WTC11 (cell line): ENCODE measurements at regions not wholly inside any gene's neighbourhood (a gene's known extent, or its start where the extent isn't known, plus 50 kb on each side); places are given as distances from the start of the nearest gene placed in this dataset.

Experiments used
- ATAC-seq: fragments of 200-7000 bp; cut with Tn5 transposase; 2 replicates; pipeline ENCODE4 v1.10.0; 2021; ENCODE audit warnings: mild to moderate bottlenecking, moderate library complexity
- CTCF ChIA-PET: fragments of 300-600 bp; sonication (Branson Sonifier 250); formaldehyde crosslinking; loops from one replicate; lab custom pipeline; 2021; ENCODE audit warnings: antibody characterized with exemption; lab: Charles Lee
- POLR2A ChIA-PET: fragments of 350-600 bp; sonication (Branson Sonifier 250); formaldehyde crosslinking; loops from one replicate; lab custom pipeline; 2021; ENCODE audit warnings: antibody characterized with exemption; lab: Charles Lee
- DNase-seq: peaks from one replicate; pipeline ENCODE4 v3.0.0; 2021; ENCODE audit warnings: low spot score
- H3K27ac Mint-ChIP-seq: 2 replicates; pipeline ENCODE4 v1.8.0; 2021; ENCODE audit warnings: mixed read lengths
- H3K27me3 Mint-ChIP-seq: 2 replicates; pipeline ENCODE4 v1.8.0; 2021; ENCODE audit warnings: low read depth, mild to moderate bottlenecking, moderate library complexity, mixed read lengths
- H3K36me3 Mint-ChIP-seq: 2 replicates; pipeline ENCODE4 v1.8.0; 2021; ENCODE audit warnings: mixed read lengths
- H3K4me1 Mint-ChIP-seq: 2 replicates; pipeline ENCODE4 v1.8.0; 2022; ENCODE audit warnings: mixed read lengths
- H3K4me3 Mint-ChIP-seq: 2 replicates; pipeline ENCODE4 v1.8.0; 2021; ENCODE audit warnings: mild to moderate bottlenecking, moderate library complexity, mixed read lengths
- H3K9me3 Mint-ChIP-seq: 2 replicates; pipeline ENCODE4 v1.8.0; 2021; ENCODE audit warnings: mixed read lengths
- ATF1 ChIP-seq: sonication (generic); formaldehyde crosslinking; IDR thresholded peaks from 2 replicates; pipeline ENCODE4 v1.8.1; 2023; ENCODE audit warnings: mild to moderate bottlenecking, moderate library complexity, missing genetic modification reagents
- EMX1 ChIP-seq: fragments of 250-450 bp; sonication (Bioruptor Pico); IDR thresholded peaks from 2 replicates; pipeline ENCODE4 v1.8.0; 2021; ENCODE audit warnings: mild to moderate bottlenecking
- FOXP1 ChIP-seq: sonication (generic); formaldehyde crosslinking; IDR thresholded peaks from 2 replicates; pipeline ENCODE4 v1.8.0; 2022; ENCODE audit warnings: missing genetic modification reagents, mild to moderate bottlenecking, moderate library complexity, borderline replicate concordance
- GABPB1 ChIP-seq: sonication (generic); formaldehyde crosslinking; IDR thresholded peaks from 2 replicates; pipeline ENCODE4 v1.8.1; 2023; ENCODE audit warnings: mild to moderate bottlenecking, missing genetic modification reagents
- GRHL2 ChIP-seq: fragments of 250-450 bp; sonication (Bioruptor Pico); IDR thresholded peaks from 2 replicates; pipeline ENCODE4 v1.8.0; 2022; ENCODE audit warnings: mild to moderate bottlenecking, moderate library complexity; ENCODE audit not compliant: insufficient replicate concordance, severe bottlenecking
- MYBL2 ChIP-seq: sonication (generic); formaldehyde crosslinking; IDR thresholded peaks from 2 replicates; pipeline ENCODE4 v1.8.1; 2023; ENCODE audit warnings: mild to moderate bottlenecking, moderate library complexity, missing genetic modification reagents
- NFYB ChIP-seq: sonication (generic); formaldehyde crosslinking; conservative IDR thresholded peaks from 2 replicates; pipeline ENCODE4 v1.8.0; 2022; ENCODE audit warnings: low read depth, missing genetic modification reagents
- ZNF317 ChIP-seq: sonication (generic); formaldehyde crosslinking; IDR thresholded peaks from 2 replicates; pipeline ENCODE4 v1.8.1; 2023; ENCODE audit warnings: low read depth, mild to moderate bottlenecking, moderate library complexity, missing genetic modification reagents, borderline replicate concordance
- TF ChIP-seq, protein P1 (sequence below): fragments of 250-450 bp; sonication (Bioruptor Pico); IDR thresholded peaks from 2 replicates; pipeline ENCODE4 v2.1.2; 2022; ENCODE audit warnings: mild to moderate bottlenecking, moderate library complexity
- TF ChIP-seq, protein P2 (sequence below): fragments of 250-450 bp; sonication (Bioruptor Pico); conservative IDR thresholded peaks from 2 replicates; pipeline ENCODE4 v1.9.0; 2021; ENCODE audit warnings: mild to moderate bottlenecking
- TF ChIP-seq, protein P3 (sequence below): sonication (generic); formaldehyde crosslinking; IDR thresholded peaks from 2 replicates; pipeline ENCODE4 v1.8.1; 2022; ENCODE audit warnings: mild to moderate bottlenecking, missing genetic modification reagents, moderate library complexity, borderline replicate concordance
- TF ChIP-seq, protein P4 (sequence below): sonication (generic); formaldehyde crosslinking; IDR thresholded peaks from 2 replicates; pipeline ENCODE4 v1.8.0; 2023; ENCODE audit warnings: missing genetic modification reagents
- TF ChIP-seq, protein P5 (sequence below): sonication (generic); formaldehyde crosslinking; IDR thresholded peaks from 2 replicates; pipeline ENCODE4 v1.8.0; 2023; ENCODE audit warnings: missing genetic modification reagents, mild to moderate bottlenecking, borderline replicate concordance
- TF ChIP-seq, protein P6 (sequence below): sonication (generic); formaldehyde crosslinking; IDR thresholded peaks from 2 replicates; pipeline ENCODE4 v1.8.0; 2022; ENCODE audit warnings: mild to moderate bottlenecking, missing genetic modification reagents

DNA sequence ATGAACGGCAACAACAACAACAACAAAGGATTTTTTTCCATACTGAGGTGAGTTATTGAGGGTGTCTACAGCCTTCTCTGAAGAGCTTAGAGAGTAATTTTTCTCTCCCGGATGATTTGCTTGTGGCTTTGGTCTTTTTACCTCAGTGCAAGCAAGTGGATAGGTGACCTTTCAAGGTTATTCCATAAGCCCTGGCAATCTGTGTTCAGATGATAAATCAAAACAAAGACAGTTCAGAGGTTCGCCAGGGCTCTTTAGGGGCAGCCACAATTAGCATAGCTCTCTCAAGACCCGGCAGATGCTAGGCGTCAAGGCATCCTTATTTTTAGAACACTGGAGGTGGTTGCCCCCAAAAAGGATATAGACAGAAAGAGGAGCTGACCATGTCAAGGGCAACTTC lies 417.9 kb upstream of the C9orf72 start:
- no peaks in the 10 kb centered on the region for H3K4me1 Mint-ChIP-seq
- ATAC-seq (no peak), DNase-seq (no peak)
- no peaks in the 10 kb centered on the region; the same call in 1 of the 2 replicates for H3K27me3 Mint-ChIP-seq
- H3K36me3 Mint-ChIP-seq = no peaks in the 10 kb centered on the region
- TF ChIP-seq EMX1 (CRISPR knock-in tag) (no peak), GABPB1 (CRISPR knock-in tag) (no peak), ZNF317 (CRISPR knock-in tag) (no peak)
- TF ChIP-seq, protein P1, sequence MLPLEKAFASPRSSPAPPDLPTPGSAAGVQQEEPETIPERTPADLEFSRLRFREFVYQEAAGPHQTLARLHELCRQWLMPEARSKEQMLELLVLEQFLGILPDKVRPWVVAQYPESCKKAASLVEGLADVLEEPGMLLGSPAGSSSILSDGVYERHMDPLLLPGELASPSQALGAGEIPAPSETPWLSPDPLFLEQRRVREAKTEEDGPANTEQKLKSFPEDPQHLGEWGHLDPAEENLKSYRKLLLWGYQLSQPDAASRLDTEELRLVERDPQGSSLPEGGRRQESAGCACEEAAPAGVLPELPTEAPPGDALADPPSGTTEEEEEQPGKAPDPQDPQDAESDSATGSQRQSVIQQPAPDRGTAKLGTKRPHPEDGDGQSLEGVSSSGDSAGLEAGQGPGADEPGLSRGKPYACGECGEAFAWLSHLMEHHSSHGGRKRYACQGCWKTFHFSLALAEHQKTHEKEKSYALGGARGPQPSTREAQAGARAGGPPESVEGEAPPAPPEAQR = no peak
- no peak overlapping the region for H3K27ac Mint-ChIP-seq
- peaks cover 9% of the 10 kb centered on the region for H3K9me3 Mint-ChIP-seq
- POLR2A ChIA-PET = no interaction called here
- H3K4me3 Mint-ChIP-seq = no peak overlapping the region
- CTCF ChIA-PET = no interaction called here

DNA sequence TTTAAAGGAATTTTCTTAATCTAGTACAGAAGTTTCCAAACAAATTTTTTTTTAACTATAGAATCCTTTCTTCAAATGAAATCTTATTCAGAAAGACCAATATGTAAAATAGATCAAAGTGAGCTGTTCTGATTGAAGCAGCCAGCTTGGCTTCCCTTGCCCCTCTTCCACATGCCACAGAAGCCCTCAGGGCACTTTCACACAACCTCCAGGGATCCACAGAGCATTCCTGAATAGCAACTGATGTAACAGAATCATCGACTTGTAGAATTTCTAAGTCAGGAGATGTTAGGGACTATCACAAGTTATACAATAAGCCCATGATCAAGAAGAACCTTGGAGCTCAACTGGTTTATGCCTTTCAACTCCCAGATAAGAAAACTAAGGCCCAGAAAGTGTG lies 427.8 kb upstream of the C9orf72 start:
- Mint-ChIP-seq H3K9me3 (peaks cover 3% of the 10 kb centered on the region; the same call in 1 of the 2 replicates), H3K4me1 (peaks cover 13% of the 10 kb centered on the region; the same call in 1 of the 2 replicates), H3K27ac (no peak overlapping the region), H3K36me3 (no peaks in the 10 kb centered on the region), H3K27me3 (no peaks in the 10 kb centered on the region), H3K4me3 (no peak overlapping the region)
- no peak for TF ChIP-seq GRHL2
- no peak for TF ChIP-seq ATF1 (CRISPR knock-in tag)
- no peak for TF ChIP-seq MYBL2 (CRISPR knock-in tag)
- TF ChIP-seq, protein P2, sequence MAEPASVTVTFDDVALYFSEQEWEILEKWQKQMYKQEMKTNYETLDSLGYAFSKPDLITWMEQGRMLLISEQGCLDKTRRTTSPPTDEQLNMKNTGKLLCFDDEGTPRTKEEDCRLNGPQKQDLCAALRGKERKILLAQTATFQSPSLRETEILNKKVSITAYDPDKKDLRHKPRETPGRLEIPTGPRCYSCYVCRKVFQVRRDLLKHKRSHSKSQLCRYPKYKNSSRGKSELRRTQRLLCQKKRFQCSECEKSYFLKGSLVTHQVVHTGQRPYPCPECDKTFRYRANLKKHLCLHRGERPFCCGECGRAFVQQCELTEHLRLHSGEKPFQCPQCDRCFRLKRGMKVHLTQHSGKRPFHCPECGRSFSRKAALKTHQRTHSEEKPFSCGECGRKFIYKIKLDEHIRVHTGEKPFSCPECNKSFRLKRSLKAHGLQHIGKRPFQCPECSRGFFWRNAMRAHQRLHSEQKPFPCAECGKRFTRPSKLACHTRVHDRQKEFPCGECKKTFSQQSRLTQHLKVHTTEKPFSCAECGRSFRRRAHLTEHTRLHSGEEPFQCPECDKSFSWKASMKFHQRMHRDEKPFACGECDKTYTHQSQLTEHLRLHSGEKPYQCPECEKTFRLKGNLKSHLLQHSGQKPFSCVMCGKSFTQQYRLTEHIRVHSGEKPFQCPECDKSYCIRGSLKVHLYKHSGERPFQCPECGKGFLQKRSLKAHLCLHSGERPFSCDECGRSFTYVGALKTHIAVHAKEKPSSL = no peak
- TF ChIP-seq, protein P3, sequence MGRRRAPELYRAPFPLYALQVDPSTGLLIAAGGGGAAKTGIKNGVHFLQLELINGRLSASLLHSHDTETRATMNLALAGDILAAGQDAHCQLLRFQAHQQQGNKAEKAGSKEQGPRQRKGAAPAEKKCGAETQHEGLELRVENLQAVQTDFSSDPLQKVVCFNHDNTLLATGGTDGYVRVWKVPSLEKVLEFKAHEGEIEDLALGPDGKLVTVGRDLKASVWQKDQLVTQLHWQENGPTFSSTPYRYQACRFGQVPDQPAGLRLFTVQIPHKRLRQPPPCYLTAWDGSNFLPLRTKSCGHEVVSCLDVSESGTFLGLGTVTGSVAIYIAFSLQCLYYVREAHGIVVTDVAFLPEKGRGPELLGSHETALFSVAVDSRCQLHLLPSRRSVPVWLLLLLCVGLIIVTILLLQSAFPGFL (CRISPR knock-in tag) = no peak
- TF ChIP-seq, protein P4, sequence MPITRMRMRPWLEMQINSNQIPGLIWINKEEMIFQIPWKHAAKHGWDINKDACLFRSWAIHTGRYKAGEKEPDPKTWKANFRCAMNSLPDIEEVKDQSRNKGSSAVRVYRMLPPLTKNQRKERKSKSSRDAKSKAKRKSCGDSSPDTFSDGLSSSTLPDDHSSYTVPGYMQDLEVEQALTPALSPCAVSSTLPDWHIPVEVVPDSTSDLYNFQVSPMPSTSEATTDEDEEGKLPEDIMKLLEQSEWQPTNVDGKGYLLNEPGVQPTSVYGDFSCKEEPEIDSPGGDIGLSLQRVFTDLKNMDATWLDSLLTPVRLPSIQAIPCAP (CRISPR knock-in tag) = no peak
- TF ChIP-seq, protein P5, sequence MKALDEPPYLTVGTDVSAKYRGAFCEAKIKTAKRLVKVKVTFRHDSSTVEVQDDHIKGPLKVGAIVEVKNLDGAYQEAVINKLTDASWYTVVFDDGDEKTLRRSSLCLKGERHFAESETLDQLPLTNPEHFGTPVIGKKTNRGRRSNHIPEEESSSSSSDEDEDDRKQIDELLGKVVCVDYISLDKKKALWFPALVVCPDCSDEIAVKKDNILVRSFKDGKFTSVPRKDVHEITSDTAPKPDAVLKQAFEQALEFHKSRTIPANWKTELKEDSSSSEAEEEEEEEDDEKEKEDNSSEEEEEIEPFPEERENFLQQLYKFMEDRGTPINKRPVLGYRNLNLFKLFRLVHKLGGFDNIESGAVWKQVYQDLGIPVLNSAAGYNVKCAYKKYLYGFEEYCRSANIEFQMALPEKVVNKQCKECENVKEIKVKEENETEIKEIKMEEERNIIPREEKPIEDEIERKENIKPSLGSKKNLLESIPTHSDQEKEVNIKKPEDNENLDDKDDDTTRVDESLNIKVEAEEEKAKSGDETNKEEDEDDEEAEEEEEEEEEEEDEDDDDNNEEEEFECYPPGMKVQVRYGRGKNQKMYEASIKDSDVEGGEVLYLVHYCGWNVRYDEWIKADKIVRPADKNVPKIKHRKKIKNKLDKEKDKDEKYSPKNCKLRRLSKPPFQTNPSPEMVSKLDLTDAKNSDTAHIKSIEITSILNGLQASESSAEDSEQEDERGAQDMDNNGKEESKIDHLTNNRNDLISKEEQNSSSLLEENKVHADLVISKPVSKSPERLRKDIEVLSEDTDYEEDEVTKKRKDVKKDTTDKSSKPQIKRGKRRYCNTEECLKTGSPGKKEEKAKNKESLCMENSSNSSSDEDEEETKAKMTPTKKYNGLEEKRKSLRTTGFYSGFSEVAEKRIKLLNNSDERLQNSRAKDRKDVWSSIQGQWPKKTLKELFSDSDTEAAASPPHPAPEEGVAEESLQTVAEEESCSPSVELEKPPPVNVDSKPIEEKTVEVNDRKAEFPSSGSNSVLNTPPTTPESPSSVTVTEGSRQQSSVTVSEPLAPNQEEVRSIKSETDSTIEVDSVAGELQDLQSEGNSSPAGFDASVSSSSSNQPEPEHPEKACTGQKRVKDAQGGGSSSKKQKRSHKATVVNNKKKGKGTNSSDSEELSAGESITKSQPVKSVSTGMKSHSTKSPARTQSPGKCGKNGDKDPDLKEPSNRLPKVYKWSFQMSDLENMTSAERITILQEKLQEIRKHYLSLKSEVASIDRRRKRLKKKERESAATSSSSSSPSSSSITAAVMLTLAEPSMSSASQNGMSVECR (CRISPR knock-in tag) = no peak
- TF ChIP-seq NFYB (CRISPR knock-in tag) = no peak
- no peak for TF ChIP-seq FOXP1 (CRISPR knock-in tag)
- TF ChIP-seq, protein P6, sequence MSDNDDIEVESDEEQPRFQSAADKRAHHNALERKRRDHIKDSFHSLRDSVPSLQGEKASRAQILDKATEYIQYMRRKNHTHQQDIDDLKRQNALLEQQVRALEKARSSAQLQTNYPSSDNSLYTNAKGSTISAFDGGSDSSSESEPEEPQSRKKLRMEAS (CRISPR knock-in tag) = no peak
- ATAC-seq (peak; percentile 67), DNase-seq (no peak)
- CTCF ChIA-PET = no interaction called here
- POLR2A ChIA-PET = no interaction called here
